B cell (primary cell): ENCODE measurements at regions not wholly inside any gene's neighbourhood (a gene's known extent, or its start where the extent isn't known, plus 50 kb on each side); places are given as distances from the start of the nearest gene placed in this dataset.

Source experiments
- ATAC-seq: fragments of 200-7000 bp; cut with Tn5 transposase; one replicate; pipeline ENCODE4 v1.10.0; 2021; ENCODE audit warnings: low read depth, mild to moderate bottlenecking, moderate number of reproducible peaks, moderate library complexity
- CTCF ChIA-PET: fragments of 350-600 bp; sonication (Branson Sonifier 250); formaldehyde crosslinking; loops from one replicate; lab custom pipeline; 2021; ENCODE audit warnings: antibody characterized with exemption, inconsistent platforms; lab: Charles Lee
- POLR2A ChIA-PET: fragments of 350-600 bp; sonication (Branson Sonifier 250); formaldehyde crosslinking; loops from one replicate; lab custom pipeline; 2021; ENCODE audit warnings: antibody characterized with exemption; lab: Charles Lee
- DNase-seq: peaks from one replicate; pipeline ENCODE4 v3.0.0; 2013
- H2AFZ ChIP-seq: 2 replicates; pipeline ENCODE4 v1.6.1; 2012; ENCODE audit warnings: mild to moderate bottlenecking, low read depth, low read length; ENCODE audit not compliant: insufficient read depth, poor library complexity, severe bottlenecking
- H3K27ac ChIP-seq, 2 donors: 1 replicate in 1 of 2; 2 replicates in 1 of 2; pipeline ENCODE4 v1.5.1; 2012 to 2013; ENCODE audit warnings: low read length in 2 of 2, mild to moderate bottlenecking in 2 of 2, moderate library complexity in 1 of 2
- H3K27me3 ChIP-seq, 4 experiments: fragments of 200-600 bp in 1 of 4; sonication (generic) in 1 of 4; replicated peaks in 1 of 4; 1 replicate in 2 of 4; 2 replicates in 2 of 4; pipeline versions ENCODE4 v1.6.1 to v1.7.0; 2013 to 2016; ENCODE audit warnings: low read length in 3 of 4, mild to moderate bottlenecking in 2 of 4, mixed read lengths in 1 of 4, moderate library complexity in 1 of 4; ENCODE audit not compliant: insufficient read depth in 4 of 4, control insufficient read depth in 3 of 4; ENCODE audit errors: control extremely low read depth in 1 of 4
- H3K36me3 ChIP-seq, 2 experiments: replicated peaks in 1 of 2; 1 replicate in 1 of 2; 2 replicates in 1 of 2; pipeline versions ENCODE4 v1.6.1 to v1.7.1; 2013; ENCODE audit warnings: low read length in 1 of 2; ENCODE audit not compliant: insufficient read depth in 2 of 2, control insufficient read depth in 1 of 2; ENCODE audit errors: control extremely low read depth in 1 of 2, extremely low read depth in 1 of 2
- H3K4me1 ChIP-seq, 2 donors: fragments of 200-600 bp in 1 of 2; sonication (generic) in 1 of 2; 1 replicate in 1 of 2; 2 replicates in 1 of 2; pipeline versions ENCODE4 v1.5.1 to v1.6.1; 2013 to 2017; ENCODE audit warnings: low read length in 2 of 2; ENCODE audit not compliant: control insufficient read depth in 2 of 2, insufficient read depth in 2 of 2
- H3K4me2 ChIP-seq: replicated peaks from 2 replicates; pipeline ENCODE3; 2012; ENCODE audit warnings: mild to moderate bottlenecking, low read depth, low read length; ENCODE audit not compliant: poor library complexity, severe bottlenecking
- H3K4me3 ChIP-seq, 5 experiments: fragments of 200-600 bp in 1 of 5; sonication (generic) in 1 of 5; 1 replicate in 3 of 5; 2 replicates in 2 of 5; pipeline versions ENCODE4 v1.5.1 to v1.7.0; 2011 to 2016; ENCODE audit warnings: low read length in 4 of 5, mild to moderate bottlenecking in 4 of 5, low read depth in 2 of 5, control low read depth in 1 of 5, moderate library complexity in 1 of 5; ENCODE audit not compliant: insufficient read depth in 1 of 5; ENCODE audit errors: control extremely low read depth in 1 of 5, extremely low read depth in 1 of 5
- H3K79me2 ChIP-seq: fragments of 200-600 bp; sonication (generic); one replicate; pipeline ENCODE4 v1.6.0; 2016; ENCODE audit warnings: low read length; ENCODE audit not compliant: control insufficient read depth, insufficient read depth
- H3K9ac ChIP-seq: fragments of 200-600 bp; sonication (generic); 2 replicates; pipeline ENCODE4 v1.6.1; 2017; ENCODE audit warnings: mild to moderate bottlenecking, low read length, moderate library complexity
- H3K9me3 ChIP-seq, 3 donors: one replicate each; pipeline versions ENCODE4 v1.6.1 to v1.7.1; 2013; ENCODE audit warnings: low read length in 2 of 3; ENCODE audit not compliant: control insufficient read depth in 2 of 3, insufficient read depth in 1 of 3; ENCODE audit errors: control extremely low read depth in 1 of 3
- H4K20me1 ChIP-seq: 2 replicates; pipeline ENCODE4 v1.6.0; 2012; ENCODE audit warnings: mild to moderate bottlenecking, low read length; ENCODE audit not compliant: insufficient read depth, control insufficient read depth, poor library complexity, severe bottlenecking
- H3K27ac Mint-ChIP-seq: one replicate; pipeline ENCODE4 v1.8.0; 2021; ENCODE audit warnings: mixed read lengths
- H3K27me3 Mint-ChIP-seq: one replicate; pipeline ENCODE4 v1.8.0; 2021; ENCODE audit warnings: mixed read lengths
- H3K4me1 Mint-ChIP-seq: one replicate; pipeline ENCODE4 v1.8.0; 2021; ENCODE audit warnings: mixed read lengths
- H3K4me3 Mint-ChIP-seq: one replicate; pipeline ENCODE4 v1.8.0; 2021; ENCODE audit warnings: mixed read lengths
- H3K9me3 Mint-ChIP-seq: one replicate; pipeline ENCODE4 v1.8.0; 2022; ENCODE audit warnings: mixed read lengths; ENCODE audit not compliant: insufficient read depth
- CTCF ChIP-seq: fragments of 200-600 bp; IDR thresholded peaks from one replicate; pipeline ENCODE4 v1.8.0; 2022; ENCODE audit warnings: antibody characterized with exemption, mild to moderate bottlenecking
- EZH2 ChIP-seq: IDR thresholded peaks from 2 replicates; pipeline ENCODE4 v1.6.1; 2012; ENCODE audit warnings: borderline replicate concordance, low read depth, mild to moderate bottlenecking, moderate library complexity, low read length; ENCODE audit not compliant: insufficient read depth, poor library complexity, severe bottlenecking
- WGBS: methylation state at CpG from one replicate; pipeline ENCODE4 v1.1.5; 2013; ENCODE audit warnings: missing lambda C conversion rate; ENCODE audit not compliant: insufficient coverage; 5-methylcytosine and 5-hydroxymethylcytosine counted together
- intact Hi-C: fragments of 100-400 bp; cut with micrococcal nuclease; formaldehyde crosslinking; loops from one replicate; pipeline ENCODE4 v1.10.0; 2022

- Histone ChIP-seq H4K20me1 (no peaks in the 10 kb centered on the region), H3K4me3 (no peak overlapping the region), H2AFZ (no peak overlapping the region), H3K36me3 (no peaks in the 10 kb centered on the region), H3K4me1 (peaks cover 4 to 8% of the 10 kb centered on the region in 2 donors), H3K9ac (no peak overlapping the region), H3K9me3 (peaks cover 0 to 3% (median 0%) of the 10 kb centered on the region in 3 donors), H3K4me2 (no peak overlapping the region), H3K27ac (no peak overlapping the region), H3K27me3 (no peaks in the 10 kb centered on the region), H3K79me2 (no peaks in the 10 kb centered on the region)
- Mint-ChIP-seq H3K4me1 (peaks cover 11% of the 10 kb centered on the region), H3K27ac (no peak overlapping the region), H3K4me3 (no peak overlapping the region), H3K9me3 (no peaks in the 10 kb centered on the region), H3K27me3 (peaks cover 31% of the 10 kb centered on the region)
- DNase-seq (no peak), ATAC-seq (no peak)
- no peak for TF ChIP-seq CTCF
- TF ChIP-seq EZH2 = no peak
- WGBS = 21% methylated on average over 10 of the region's 11 CpGs
- intact Hi-C loops = no loop called here
- POLR2A ChIA-PET = no interaction called here
- CTCF ChIA-PET = no interaction called here
These were observed 259.9 kb downstream of the BMP7 start for GRCh38 chr20:57006411-57007170.

- Histone ChIP-seq H3K9ac (no peak overlapping the region), H2AFZ (no peak overlapping the region), H3K9me3 (peaks cover 0 to 3% (median 0%) of the 10 kb centered on the region in 3 donors), H3K4me2 (no peak overlapping the region), H3K79me2 (no peaks in the 10 kb centered on the region), H3K36me3 (no peaks in the 10 kb centered on the region), H3K27me3 (no peaks in the 10 kb centered on the region), H3K4me3 (no peak overlapping the region), H4K20me1 (no peaks in the 10 kb centered on the region), H3K4me1 (peaks cover 4 to 8% of the 10 kb centered on the region in 2 donors), H3K27ac (no peak overlapping the region)
- H3K9me3 Mint-ChIP-seq = no peaks in the 10 kb centered on the region
- TF ChIP-seq CTCF (no peak), EZH2 (no peak)
- ChIA-PET CTCF (no interaction called here), POLR2A (no interaction called here)
- no peak overlapping the region for H3K4me3 Mint-ChIP-seq
- no peak for ATAC-seq
- H3K27ac Mint-ChIP-seq = no peak overlapping the region
- H3K27me3 Mint-ChIP-seq = peaks cover 31% of the 10 kb centered on the region
- peaks cover 11% of the 10 kb centered on the region for H3K4me1 Mint-ChIP-seq
- intact Hi-C loops = no loop called here
- no CpG with 5 or more reads among the region's 3 CpGs for WGBS
- DNase-seq = no peak
These were observed 259.3 kb downstream of the BMP7 start for GRCh38 chr20:57007171-57007540.
